Keratinocyte (primary cell): ENCODE measurements at regions not wholly inside any gene's neighbourhood (a gene's known extent, or its start where the extent isn't known, plus 50 kb on each side); places are given as distances from the start of the nearest gene placed in this dataset.

Experiments
- DNase-seq: peaks from one replicate; pipeline ENCODE4 v3.0.0-alpha.2; 2011; ENCODE audit warnings: low read depth, missing footprints, low spot score
- FAIRE-seq: peaks from 2 replicates; lab custom pipeline; 2011; peaks lifted over from hg19 to GRCh38; lab: Jason Lieb, UNC
- H2AFZ ChIP-seq: 2 replicates; pipeline ENCODE4 v1.6.0; 2012; ENCODE audit warnings: low read length, control low read depth, inconsistent platforms; ENCODE audit not compliant: control insufficient read depth
- H3K27ac ChIP-seq: 2 replicates; pipeline ENCODE4 v1.5.1; 2011; ENCODE audit warnings: low read length; ENCODE audit not compliant: control insufficient read depth, insufficient read depth
- H3K27me3 ChIP-seq: 3 replicates; pipeline ENCODE4 v1.6.0; 2011; ENCODE audit warnings: low read length; ENCODE audit not compliant: control insufficient read depth, insufficient read depth; ENCODE audit errors: extremely low read depth
- H3K36me3 ChIP-seq, 2 experiments: 2 replicates in 1 of 2; 3 replicates in 1 of 2; pipeline ENCODE4 v1.5.1; 2011; ENCODE audit warnings: low read length in 2 of 2, mild to moderate bottlenecking in 1 of 2; ENCODE audit not compliant: control insufficient read depth in 2 of 2, insufficient read depth in 2 of 2; ENCODE audit errors: extremely low read depth in 1 of 2
- H3K4me1 ChIP-seq: 3 replicates; pipeline ENCODE4 v1.5.1; 2011; ENCODE audit warnings: low read length; ENCODE audit not compliant: control insufficient read depth, insufficient read depth; ENCODE audit errors: extremely low read depth
- H3K4me2 ChIP-seq: 3 replicates; pipeline ENCODE4 v1.6.0; 2011; ENCODE audit warnings: low read depth, low read length; ENCODE audit not compliant: control insufficient read depth, insufficient read depth; ENCODE audit errors: extremely low read depth
- H3K4me3 ChIP-seq, 3 experiments: fragments of 200-600 bp in 1 of 3; sonication (generic) in 1 of 3; 2 replicates in 2 of 3; 3 replicates in 1 of 3; pipeline ENCODE4 v1.5.1; 2011 to 2016; ENCODE audit warnings: low read length in 3 of 3, mild to moderate bottlenecking in 3 of 3, control low read depth in 2 of 3, inconsistent platforms in 1 of 3, low read depth in 1 of 3, mixed read lengths in 1 of 3, mixed run types in 1 of 3, moderate library complexity in 1 of 3; ENCODE audit not compliant: control insufficient read depth in 2 of 3, insufficient read depth in 2 of 3; ENCODE audit errors: extremely low read depth in 1 of 3
- H3K79me2 ChIP-seq: 2 replicates; pipeline ENCODE4 v1.6.0; 2012; ENCODE audit warnings: low read length; ENCODE audit not compliant: control insufficient read depth, insufficient read depth
- H3K9ac ChIP-seq: 3 replicates; pipeline ENCODE4 v1.6.0; 2011; ENCODE audit warnings: low read length; ENCODE audit not compliant: control insufficient read depth, insufficient read depth; ENCODE audit errors: extremely low read depth
- H3K9me1 ChIP-seq: 3 replicates; pipeline ENCODE4 v1.6.0; 2011; ENCODE audit warnings: low read length; ENCODE audit not compliant: control insufficient read depth, insufficient read depth; ENCODE audit errors: extremely low read depth
- H3K9me3 ChIP-seq: 2 replicates; pipeline ENCODE4 v1.5.1; 2012; ENCODE audit warnings: low read depth, low read length; ENCODE audit not compliant: control insufficient read depth
- H4K20me1 ChIP-seq: 3 replicates; pipeline ENCODE4 v1.6.0; 2011; ENCODE audit warnings: low read length; ENCODE audit not compliant: control insufficient read depth, insufficient read depth; ENCODE audit errors: extremely low read depth
- CTCF ChIP-seq, 3 experiments: IDR thresholded peaks in 1 of 3; conservative IDR thresholded peaks in 1 of 3; optimal IDR thresholded peaks in 1 of 3; 2 replicates in 2 of 3; 3 replicates in 1 of 3; pipeline versions ENCODE3 to v1.5.1; 2011; ENCODE audit warnings: low read length in 3 of 3, mild to moderate bottlenecking in 3 of 3, moderate library complexity in 2 of 3, control low read depth in 1 of 3, inconsistent platforms in 1 of 3; ENCODE audit not compliant: insufficient read depth in 2 of 3; ENCODE audit errors: extremely low read depth in 1 of 3
- EZH2 ChIP-seq: IDR thresholded peaks from one replicate; pipeline ENCODE4 v1.6.1; 2012; ENCODE audit warnings: inconsistent platforms, mild to moderate bottlenecking, low read length, moderate library complexity
- dilution Hi-C: fragments of 300-500 bp; cut with MboI; formaldehyde crosslinking; loops from one replicate; pipeline ENCODE4 v1.7.0; 2020; ENCODE audit warnings: low sequenced_read_pairs; ENCODE audit not compliant: extremely low pct_ligation_motif_present

DNA sequence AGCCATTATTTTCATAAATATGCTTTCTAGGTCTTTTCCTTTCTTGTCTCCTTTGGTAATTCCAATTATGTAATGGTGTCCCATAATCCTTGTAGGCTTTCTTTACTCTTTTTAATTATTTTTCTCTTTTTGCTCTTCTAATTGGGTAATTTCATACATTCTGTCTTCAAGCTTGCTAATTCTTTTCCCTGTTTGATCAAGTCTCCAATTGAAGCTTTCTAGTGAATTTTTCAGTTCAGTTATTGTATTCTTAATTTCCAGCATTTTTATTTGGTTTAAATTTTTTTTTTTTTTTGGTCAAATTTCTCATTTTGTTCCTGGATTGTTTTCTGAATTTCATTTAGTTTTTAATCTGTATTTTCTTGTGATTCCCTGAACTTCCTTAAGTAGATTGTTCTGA, 74.9 kb upstream of the UST start:
- no peaks in the 10 kb centered on the region for H4K20me1 ChIP-seq
- H3K9ac ChIP-seq, result no peak overlapping the region
- H3K9me3 ChIP-seq, result no peaks in the 10 kb centered on the region
- no peak for TF ChIP-seq EZH2
- TF ChIP-seq CTCF (optimal IDR thresholded peaks at IDR 0.05 in 1 of 3, IDR thresholded peaks at IDR 0.05 in 1 of 3, conservative IDR thresholded peaks at IDR 0.05 in 1 of 3; ENCODE audit: extremely low read depth in 1 of 3, insufficient read depth in 2 of 3, low read length in 3 of 3), result no peak
- no peaks in the 10 kb centered on the region for H3K36me3 ChIP-seq
- no peaks in the 10 kb centered on the region for H3K79me2 ChIP-seq
- no peak overlapping the region for H3K4me2 ChIP-seq
- no peak for FAIRE-seq
- no peaks in the 10 kb centered on the region for H3K27me3 ChIP-seq
- H3K4me3 ChIP-seq, result no peak overlapping the region
- no peaks in the 10 kb centered on the region for H3K9me1 ChIP-seq
- dilution Hi-C loops, result no loop called here
- no peak overlapping the region for H3K27ac ChIP-seq
- no peaks in the 10 kb centered on the region for H3K4me1 ChIP-seq
- no peak overlapping the region for H2AFZ ChIP-seq
- no peak for DNase-seq

DNA sequence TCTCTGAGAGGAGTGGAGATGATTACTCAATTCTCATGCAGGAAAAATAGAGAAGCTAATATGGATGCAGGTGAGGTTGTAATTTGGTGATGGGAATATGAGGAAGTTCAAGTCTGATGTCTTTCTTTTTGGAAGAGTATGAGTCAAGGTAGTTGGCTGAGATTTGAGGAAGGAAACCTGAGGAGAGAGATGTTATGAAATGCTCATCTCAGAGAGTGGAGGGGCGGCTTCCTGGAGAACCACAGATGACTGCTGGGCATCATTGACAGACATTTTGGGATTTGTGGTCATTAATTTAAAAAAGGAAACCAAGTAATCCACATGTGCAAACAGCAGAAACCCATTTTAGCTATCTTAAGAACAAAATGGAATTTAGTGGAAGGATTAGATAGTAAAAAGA, 72.5 kb upstream of the UST start:
- Histone ChIP-seq H3K36me3 (no peaks in the 10 kb centered on the region), H3K27ac (no peak overlapping the region), H4K20me1 (no peaks in the 10 kb centered on the region), H3K4me2 (no peak overlapping the region), H3K4me3 (no peak overlapping the region), H3K9me1 (no peaks in the 10 kb centered on the region), H3K4me1 (no peaks in the 10 kb centered on the region), H3K27me3 (no peaks in the 10 kb centered on the region), H2AFZ (no peak overlapping the region), H3K9me3 (no peaks in the 10 kb centered on the region), H3K9ac (no peak overlapping the region), H3K79me2 (no peaks in the 10 kb centered on the region)
- no peak for DNase-seq
- no peak for FAIRE-seq
- TF ChIP-seq EZH2 (no peak), CTCF (optimal IDR thresholded peaks at IDR 0.05 in 1 of 3, IDR thresholded peaks at IDR 0.05 in 1 of 3, conservative IDR thresholded peaks at IDR 0.05 in 1 of 3; ENCODE audit: extremely low read depth in 1 of 3, insufficient read depth in 2 of 3, low read length in 3 of 3) (no peak)
- dilution Hi-C loops, result no loop called here
